ENCODE measurements at regions not wholly inside any gene's neighbourhood (a gene's known extent, or its start where the extent isn't known, plus 50 kb on each side); places are given as distances from the start of the nearest gene placed in this dataset.

DNA sequence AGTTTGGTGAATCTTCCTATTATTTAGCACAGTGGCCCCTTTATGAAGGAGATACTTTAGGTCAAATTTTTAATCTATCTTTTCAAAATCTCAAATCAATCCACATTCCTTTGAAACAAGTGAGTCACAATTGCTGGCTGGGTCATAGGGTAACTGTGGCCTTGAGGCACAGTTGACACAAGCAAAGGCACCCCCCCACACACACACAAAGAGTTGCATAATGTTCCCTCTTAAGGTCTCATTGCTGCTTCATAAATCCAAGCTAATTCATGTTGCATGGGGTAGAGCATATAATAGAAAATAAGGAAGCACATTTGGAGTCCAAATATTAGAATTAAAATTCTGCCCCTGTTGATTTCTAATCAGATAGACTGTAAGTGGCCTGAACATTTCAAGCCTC lies 171.5 kb downstream of the DLEU7 start:
- TF ChIP-seq, protein P1, sequence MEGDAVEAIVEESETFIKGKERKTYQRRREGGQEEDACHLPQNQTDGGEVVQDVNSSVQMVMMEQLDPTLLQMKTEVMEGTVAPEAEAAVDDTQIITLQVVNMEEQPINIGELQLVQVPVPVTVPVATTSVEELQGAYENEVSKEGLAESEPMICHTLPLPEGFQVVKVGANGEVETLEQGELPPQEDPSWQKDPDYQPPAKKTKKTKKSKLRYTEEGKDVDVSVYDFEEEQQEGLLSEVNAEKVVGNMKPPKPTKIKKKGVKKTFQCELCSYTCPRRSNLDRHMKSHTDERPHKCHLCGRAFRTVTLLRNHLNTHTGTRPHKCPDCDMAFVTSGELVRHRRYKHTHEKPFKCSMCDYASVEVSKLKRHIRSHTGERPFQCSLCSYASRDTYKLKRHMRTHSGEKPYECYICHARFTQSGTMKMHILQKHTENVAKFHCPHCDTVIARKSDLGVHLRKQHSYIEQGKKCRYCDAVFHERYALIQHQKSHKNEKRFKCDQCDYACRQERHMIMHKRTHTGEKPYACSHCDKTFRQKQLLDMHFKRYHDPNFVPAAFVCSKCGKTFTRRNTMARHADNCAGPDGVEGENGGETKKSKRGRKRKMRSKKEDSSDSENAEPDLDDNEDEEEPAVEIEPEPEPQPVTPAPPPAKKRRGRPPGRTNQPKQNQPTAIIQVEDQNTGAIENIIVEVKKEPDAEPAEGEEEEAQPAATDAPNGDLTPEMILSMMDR (IDR thresholded peaks at IDR 0.05): no peak
- no peak for TF ChIP-seq POLR2AphosphoS5 (IDR thresholded peaks at IDR 0.05; ENCODE audit: insufficient read depth in 1 of 2, low read depth in 1 of 2)

Measured in vagina (tissue), 2 donors.